NB4 (cell line): ENCODE measurements at regions not wholly inside any gene's neighbourhood (a gene's known extent, or its start where the extent isn't known, plus 50 kb on each side); places are given as distances from the start of the nearest gene placed in this dataset.

ENCODE experiments used
- DNase-seq: peaks from one replicate; pipeline ENCODE4 v3.0.0; 2010; ENCODE audit warnings: low read depth
- H3K4me3 ChIP-seq: one replicate; pipeline ENCODE4 v1.5.1; 2011; ENCODE audit warnings: mild to moderate bottlenecking, low read depth, low read length, moderate library complexity
- CTCF ChIP-seq: IDR thresholded peaks from one replicate; pipeline ENCODE4 v1.5.1; 2012; ENCODE audit warnings: low read depth, low read length
- MAX ChIP-seq: IDR thresholded peaks from 2 replicates; pipeline ENCODE4 v1.6.1; 2011; ENCODE audit warnings: low read depth, low read length
- MYC ChIP-seq: IDR thresholded peaks from 2 replicates; pipeline ENCODE4 v1.6.1; 2011; ENCODE audit warnings: low read depth, low read length
- POLR2A ChIP-seq: IDR thresholded peaks from 2 replicates; pipeline ENCODE4 v1.6.1; 2011; ENCODE audit warnings: mild to moderate bottlenecking; ENCODE audit not compliant: insufficient read length; ENCODE audit errors: extremely low read depth

GRCh38 chr2:147614979-147615470 is 229.8 kb upstream of the ACVR2A start:
- DNase-seq = no peak
- TF ChIP-seq POLR2A (no peak), MAX (no peak), MYC (no peak), CTCF (no peak)
- H3K4me3 ChIP-seq = no peak overlapping the region

GRCh38 chr2:147614471-147614870 is 230.4 kb upstream of the ACVR2A start:
- no peak for TF ChIP-seq MAX
- no peak for TF ChIP-seq CTCF
- TF ChIP-seq MYC = no peak
- no peak for TF ChIP-seq POLR2A
- H3K4me3 ChIP-seq = no peak overlapping the region
- DNase-seq = no peak

DNA sequence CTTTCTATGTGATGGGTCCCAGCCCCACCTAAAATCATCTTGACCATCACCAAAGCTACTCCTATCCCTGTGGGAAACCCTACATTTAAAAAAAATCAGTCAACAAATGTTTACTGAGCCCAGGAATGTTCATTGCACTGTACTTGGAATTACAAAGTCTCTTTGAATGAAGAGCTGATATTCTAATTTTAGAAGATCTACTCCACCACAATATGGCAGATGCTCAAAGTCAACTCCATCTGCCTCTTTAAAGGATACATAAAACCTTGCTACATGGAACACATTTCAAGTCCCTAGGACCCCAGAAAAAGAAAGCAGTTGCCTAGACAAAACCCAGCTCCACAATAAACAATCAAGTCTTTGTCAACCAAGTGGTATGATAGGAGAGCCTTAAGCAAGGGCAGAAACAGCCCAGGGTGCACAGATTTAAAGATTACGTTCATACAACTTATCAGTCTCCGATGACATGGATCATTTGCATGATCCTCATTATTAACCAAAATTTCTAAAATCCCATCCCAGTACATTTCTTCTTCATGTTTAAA is 234.3 kb upstream of the ACVR2A start:
- no peak overlapping the region for H3K4me3 ChIP-seq
- TF ChIP-seq CTCF = no peak
- TF ChIP-seq POLR2A = no peak
- no peak for TF ChIP-seq MYC
- no peak for TF ChIP-seq MAX
- DNase-seq = no peak

- no peak overlapping the region for H3K4me3 ChIP-seq
- no peak for DNase-seq
- TF ChIP-seq MYC (no peak), CTCF (no peak), POLR2A (no peak), MAX (no peak)
Observed at GRCh38 chr2:147609301-147609700, 235.5 kb upstream of the ACVR2A start.

- H3K4me3 ChIP-seq = no peak overlapping the region
- TF ChIP-seq MAX (no peak), CTCF (no peak), MYC (no peak), POLR2A (no peak)
- no peak for DNase-seq
Observed at GRCh38 chr2:147607379-147607778, 237.4 kb upstream of the ACVR2A start.

DNA sequence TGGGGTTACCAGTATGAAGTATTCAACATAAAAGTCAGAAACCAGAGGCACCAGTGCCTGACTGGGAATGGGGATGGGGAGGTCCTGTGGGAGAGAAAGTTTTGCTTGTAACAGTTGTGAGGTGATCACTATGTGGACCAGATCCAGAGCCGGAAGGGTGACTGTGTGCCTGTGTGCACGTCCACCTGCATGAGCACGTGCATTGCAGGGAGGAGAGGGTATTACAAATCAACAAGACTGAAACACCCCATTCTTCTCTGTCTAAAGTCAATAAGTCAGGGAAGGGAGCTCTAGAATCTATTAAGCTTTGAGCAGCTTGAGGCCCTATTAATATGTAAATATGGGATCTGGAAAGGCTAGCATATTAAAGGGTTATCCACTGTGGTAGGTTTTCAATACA is 241.0 kb upstream of the ACVR2A start:
- TF ChIP-seq CTCF = no peak
- TF ChIP-seq POLR2A = no peak
- no peak for TF ChIP-seq MYC
- no peak overlapping the region for H3K4me3 ChIP-seq
- no peak for DNase-seq
